GM19467 (cell line): ENCODE measurements at regions not wholly inside any gene's neighbourhood (a gene's known extent, or its start where the extent isn't known, plus 50 kb on each side); places are given as distances from the start of the nearest gene placed in this dataset.

Experiments used
- ATAC-seq: cut with Tn5 transposase; IDR thresholded peaks from one replicate; pipeline ENCODE4 v1.9.1; 2021; ENCODE audit warnings: mild to moderate bottlenecking, moderate library complexity; ENCODE audit not compliant: unreplicated experiment

GRCh38 chr1:38436749-38437148, 390.2 kb upstream of the POU3F1 start:
- no peak for ATAC-seq

DNA sequence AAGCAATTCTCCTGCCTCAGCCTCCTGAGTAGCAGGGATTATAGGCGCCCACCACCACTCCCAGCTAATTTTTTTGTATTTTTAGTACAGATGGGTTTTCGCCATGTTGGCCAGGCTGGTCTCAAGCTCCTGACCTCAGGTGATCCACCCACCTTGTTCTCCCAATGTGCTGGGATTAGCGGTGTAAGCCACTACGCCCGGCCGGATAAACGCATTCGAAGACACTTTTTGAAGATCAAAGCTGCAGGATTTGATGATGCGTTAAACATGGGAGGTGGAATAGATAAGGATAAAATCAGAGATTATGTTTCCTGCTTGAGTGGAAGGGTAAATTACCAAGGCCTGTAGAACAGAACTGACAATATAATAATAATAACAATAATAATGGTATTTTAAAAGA, 389.4 kb upstream of the POU3F1 start:
- ATAC-seq = no peak

GRCh38 chr1:38433084-38433722, 386.6 kb upstream of the POU3F1 start:
- ATAC-seq = no peak

DNA sequence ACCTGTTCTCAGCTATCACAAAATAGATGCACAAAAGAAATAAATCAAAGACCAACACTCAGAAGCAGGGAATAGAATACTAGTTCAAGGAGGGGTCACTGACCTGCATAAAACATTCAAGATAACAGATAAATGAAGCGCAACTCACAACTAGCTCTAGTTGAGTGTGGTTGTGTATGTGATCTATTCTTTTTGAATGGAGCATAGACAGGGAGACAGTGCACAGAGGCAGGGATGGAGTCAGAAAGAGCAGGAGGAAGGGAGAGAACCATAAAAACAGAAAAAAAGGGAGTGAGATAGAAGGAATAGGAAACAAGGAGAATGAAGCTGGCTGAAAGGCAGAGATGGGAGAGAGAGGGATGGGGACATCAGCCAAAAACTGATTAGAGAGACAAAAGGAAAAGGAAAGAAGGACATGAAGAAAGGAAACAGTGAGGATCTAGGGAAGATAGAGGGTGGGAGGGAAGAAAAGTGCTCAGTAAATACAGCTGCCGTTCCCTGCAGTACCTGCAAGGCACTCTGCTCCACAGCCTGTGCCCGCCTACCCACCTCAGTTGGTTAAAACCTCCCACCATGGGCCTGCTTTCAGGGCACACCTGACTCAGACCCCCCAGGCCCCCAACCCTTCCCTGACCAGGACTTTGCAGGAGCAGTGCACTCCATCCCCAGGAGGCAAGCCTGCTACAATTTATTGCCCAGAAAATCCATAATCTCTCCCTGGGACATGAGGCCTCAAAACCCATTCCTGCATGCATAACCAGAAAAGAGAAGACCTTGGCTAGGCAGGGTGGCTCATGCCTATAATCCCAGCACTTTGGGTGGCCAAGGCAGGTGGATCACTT, 385.2 kb upstream of the POU3F1 start:
- ATAC-seq = no peak

DNA sequence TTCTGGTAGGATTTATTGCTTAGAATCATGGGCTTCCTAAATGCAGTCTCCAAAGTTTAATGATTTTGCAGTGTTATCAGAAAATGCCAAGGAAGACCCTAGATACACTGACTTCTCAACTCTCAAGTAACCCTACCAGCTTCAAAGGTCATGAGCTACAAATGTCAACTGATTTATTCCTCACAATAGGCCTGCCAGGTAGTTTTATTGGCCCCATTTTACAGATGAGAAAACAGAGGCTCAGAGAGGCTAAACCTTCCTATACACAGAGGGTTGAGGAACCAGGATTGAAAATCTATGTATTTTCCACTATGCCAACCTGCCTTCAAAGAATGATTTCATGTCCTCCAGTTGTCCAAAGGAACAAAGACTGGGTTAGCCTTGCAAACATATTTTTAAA, 384.4 kb upstream of the POU3F1 start:
- no peak for ATAC-seq

- ATAC-seq = no peak
Observed at GRCh38 chr1:38424677-38425076, 378.1 kb upstream of the POU3F1 start.

- ATAC-seq = no peak
Observed at GRCh38 chr1:38420666-38421065, 374.1 kb upstream of the POU3F1 start.

GRCh38 chr1:38418195-38419030, 371.8 kb upstream of the POU3F1 start:
- no peak for ATAC-seq

- ATAC-seq = no peak
Observed at GRCh38 chr1:38403667-38404066, 357.1 kb upstream of the POU3F1 start.

- ATAC-seq = no peak
Observed at GRCh38 chr1:38402230-38402815, 355.7 kb upstream of the POU3F1 start.

DNA sequence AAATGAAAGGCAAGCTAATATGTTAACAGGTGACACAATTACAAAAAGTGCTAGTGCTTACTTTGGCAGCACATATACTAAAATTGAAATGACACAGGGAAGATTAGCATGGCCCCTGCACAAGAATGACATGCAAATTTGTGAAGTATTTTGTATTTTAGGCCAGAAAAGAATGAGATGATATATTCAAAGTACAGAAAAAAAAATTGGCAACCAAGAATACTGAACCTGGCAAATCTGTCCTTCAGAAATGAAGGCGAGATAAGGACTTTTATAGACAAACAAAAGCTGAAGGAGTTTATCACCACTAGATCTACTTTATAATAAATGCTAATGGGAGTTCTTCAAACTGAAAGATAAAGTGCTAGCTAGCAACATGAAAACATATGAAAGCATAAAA, 350.0 kb upstream of the POU3F1 start:
- no peak for ATAC-seq

- no peak for ATAC-seq
Observed at GRCh38 chr1:38394303-38394702, 347.7 kb upstream of the POU3F1 start.

DNA sequence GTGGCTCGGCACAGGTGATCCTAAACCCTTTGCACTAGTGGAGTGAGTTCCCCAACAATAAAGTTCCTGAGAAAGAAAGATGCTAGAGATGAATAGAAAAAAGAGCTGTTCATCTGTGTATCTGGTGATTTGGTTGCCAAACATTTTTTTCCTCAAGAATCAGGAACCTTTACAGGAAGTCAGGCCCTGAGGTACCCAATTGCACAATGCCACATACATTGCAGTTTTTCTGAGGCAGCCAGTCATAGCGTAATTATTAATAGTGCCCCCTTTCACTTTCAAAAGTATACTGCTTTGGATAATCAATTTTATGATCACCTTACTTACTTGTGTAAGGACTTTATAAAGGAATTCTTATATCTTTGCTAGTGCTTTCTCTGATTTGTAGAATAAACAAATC, 346.3 kb upstream of the POU3F1 start:
- no peak for ATAC-seq

DNA sequence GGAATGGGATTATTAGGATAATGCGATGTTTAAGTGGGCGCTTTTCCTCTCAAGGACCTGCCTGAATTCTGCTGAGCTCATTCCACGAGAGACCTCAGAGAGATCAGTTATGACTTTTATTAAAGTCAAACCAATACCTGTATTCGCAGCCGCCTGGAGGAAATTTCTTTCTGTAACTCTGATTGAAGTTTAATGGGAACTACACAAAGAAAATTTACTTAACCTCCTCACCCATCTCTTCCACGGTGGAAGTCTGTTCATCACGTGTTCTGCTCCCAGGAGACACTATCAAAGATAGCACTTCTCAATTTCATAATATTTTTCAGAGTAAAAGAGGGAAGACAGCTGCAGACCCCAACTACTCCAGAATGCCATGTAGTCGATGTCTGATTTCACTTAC, 334.7 kb upstream of the POU3F1 start:
- no peak for ATAC-seq

DNA sequence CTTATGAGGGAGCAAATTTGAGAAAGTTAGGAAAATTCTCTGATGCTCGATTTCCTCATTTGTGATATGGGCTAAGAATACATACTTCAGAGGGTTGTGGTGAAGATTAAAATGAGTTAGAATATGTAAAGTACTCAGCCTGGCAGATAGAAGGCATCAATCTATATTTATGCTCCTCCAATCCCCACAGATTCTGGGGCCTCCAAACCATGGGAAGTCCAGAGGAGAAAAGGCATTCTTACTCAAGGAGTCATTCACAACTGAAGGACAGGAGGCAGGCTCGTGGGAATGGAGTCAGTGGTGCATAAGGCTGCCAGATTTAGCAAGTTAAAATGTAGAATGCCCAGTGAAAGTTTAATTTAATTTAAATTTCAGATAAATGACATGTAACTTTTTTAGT, 330.0 kb upstream of the POU3F1 start:
- ATAC-seq = no peak

GRCh38 chr1:38375035-38375434, 328.4 kb upstream of the POU3F1 start:
- ATAC-seq = no peak

- ATAC-seq = no peak
Observed at GRCh38 chr1:38371505-38371844, 324.9 kb upstream of the POU3F1 start.

DNA sequence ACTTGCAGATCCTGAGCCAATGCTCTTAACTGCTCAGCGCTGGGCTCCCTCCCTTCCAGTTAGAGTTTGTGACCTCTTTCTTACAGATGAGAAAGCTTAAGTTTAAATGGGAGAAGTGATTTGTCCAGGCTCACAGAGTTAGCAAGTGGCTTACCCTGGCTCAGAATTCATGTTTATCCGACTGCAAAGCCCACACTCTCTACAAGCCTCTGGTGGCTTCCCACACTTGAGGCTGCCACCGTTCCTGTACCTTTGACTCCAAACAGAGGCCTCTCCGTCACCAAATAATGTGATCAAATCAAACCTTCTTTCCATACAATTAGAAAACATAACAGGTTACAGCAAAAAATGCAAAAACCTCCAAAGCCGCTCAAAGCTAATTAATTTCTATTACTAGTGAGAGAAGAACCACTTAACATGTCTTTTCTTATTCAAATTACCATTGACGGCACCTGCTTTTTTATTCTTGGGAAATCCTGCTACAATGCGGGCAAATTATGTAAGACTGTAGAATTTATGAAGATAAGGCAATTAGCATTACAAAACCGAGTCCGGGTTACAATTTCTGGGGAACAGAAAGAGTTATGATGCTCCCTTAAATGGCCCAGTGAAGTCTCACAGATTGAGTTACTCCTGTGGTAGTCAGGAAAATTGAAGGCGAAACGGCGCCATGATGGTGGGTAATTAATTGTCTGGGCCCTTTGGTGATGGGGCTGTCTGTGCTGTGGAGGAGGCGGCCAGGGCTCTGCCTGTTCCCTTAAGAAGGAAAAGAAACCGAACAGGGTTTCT, 324.3 kb upstream of the POU3F1 start:
- no peak for ATAC-seq

DNA sequence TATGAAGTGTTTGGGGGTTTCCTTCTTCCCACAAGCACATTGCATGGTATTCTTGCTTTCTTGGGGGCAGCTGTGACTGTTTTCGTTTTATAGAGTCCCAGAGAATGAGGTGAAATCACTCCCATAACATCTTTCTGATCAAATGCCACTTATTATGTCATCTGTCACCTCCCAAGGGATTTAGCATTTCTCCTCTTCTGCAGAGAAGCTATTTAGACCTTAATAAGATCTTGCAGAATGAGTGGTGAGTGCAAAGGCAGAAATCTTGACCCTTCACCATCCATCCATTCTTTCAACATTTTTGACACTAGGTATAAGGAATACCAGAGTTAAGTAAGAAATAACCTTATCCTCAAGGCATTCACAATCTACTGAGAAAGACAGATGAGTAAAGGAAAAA, 318.6 kb upstream of the POU3F1 start:
- ATAC-seq = no peak

DNA sequence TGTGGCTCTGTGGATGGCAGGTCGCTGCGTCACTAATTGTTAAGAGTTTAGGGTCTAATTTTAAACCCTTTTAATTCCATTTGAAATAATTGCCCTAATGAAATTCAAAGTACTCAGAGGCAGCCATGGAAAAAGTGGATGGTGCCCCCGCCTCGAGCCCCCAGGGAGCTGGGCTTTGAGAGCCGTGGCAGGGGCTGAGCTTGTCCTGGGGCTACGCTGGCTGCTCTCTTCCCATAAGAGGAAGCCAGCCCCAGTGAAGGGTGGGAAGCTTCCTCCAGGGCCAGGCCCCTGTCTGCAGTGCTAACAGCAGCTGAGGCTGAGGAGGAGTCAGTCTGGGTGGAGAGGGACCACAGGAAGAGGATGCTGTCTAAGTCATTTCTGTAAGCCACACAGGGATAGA, 315.0 kb upstream of the POU3F1 start:
- no peak for ATAC-seq

DNA sequence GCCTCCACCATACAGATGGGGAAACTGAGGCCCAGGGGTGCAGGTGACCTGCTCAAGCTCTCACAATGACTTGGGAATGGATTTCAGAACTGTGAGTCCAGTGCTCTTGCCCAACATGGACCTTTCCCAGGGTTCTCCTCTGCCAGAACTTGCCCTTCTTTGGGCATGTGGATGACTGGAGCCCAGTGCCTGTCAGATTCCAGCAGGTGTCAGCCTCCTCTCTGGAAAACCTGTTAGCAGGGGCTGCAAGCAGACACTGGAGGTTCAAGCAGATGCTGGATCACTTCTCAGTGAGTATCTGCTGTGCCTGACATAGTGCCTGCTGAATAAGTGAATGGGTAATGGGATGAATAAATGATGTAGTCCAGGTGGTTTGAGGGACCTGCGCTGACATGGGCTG, 314.2 kb upstream of the POU3F1 start:
- ATAC-seq = no peak
